ENCODE measurements at regions not wholly inside any gene's neighbourhood (a gene's known extent, or its start where the extent isn't known, plus 50 kb on each side); places are given as distances from the start of the nearest gene placed in this dataset.

DNA sequence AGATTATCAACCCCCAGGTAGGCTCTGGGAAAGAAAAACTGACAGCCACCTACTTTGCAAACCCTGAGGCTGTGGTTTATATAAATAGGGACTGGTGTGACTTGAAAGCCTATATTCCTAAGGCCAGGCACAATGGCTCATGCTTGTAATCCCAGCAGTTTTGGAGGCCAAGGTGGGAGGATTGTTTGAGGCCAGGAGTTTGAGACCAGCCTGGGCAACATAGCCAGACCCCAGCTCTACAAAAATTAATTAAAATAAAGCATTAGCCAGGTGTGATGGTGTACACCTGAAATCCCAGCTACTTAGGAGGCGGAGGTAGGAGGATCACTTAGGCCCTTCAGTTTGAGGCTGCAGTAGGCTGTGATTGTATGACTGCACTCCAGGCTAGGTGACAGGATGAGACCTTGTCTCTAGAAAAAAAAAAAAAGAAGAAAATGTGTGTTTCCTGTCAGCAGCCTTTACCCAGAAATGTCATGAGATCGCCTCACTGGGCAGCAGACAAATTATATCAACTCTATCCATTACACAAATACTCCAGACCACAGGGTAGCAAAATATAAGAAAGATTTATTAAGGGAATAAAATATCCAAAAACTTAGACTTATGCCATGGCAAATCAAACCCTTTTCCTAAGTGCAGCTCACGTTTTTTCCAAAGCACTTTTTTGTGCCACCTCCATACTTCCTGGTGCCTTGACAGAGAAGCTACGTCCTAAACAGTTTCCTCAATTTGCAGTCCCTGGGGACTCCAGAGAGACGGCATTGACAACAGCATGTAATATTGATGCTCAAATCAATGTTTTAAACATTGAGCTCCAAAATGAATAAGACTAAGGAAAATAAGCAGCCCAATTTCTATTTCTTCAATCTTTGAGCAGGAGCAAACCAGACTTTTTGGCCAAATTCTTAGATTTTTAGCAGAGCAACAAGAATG lies 190.8 kb upstream of the NDUFV2 start:
- TF ChIP-seq SAP30 (IDR thresholded peaks at IDR 0.05; ENCODE audit: borderline replicate concordance, insufficient read depth, low read depth, low read length, poor library complexity, severe bottlenecking): no peak
- TF ChIP-seq ZHX1 (conservative IDR thresholded peaks at IDR 0.05; ENCODE audit: low read length): no peak
- 0 out of 4 replicates have a peak, but pooled peaks of 1 of the 2 experiments have one; percentile 18 for TF ChIP-seq KDM1A (IDR thresholded peaks at IDR 0.05)
- TF ChIP-seq CBX1 (IDR thresholded peaks at IDR 0.05; ENCODE audit: low read depth): no peak

All from K562 (cell line).